H1 (cell line): ENCODE measurements at regions not wholly inside any gene's neighbourhood (a gene's known extent, or its start where the extent isn't known, plus 50 kb on each side); places are given as distances from the start of the nearest gene placed in this dataset.

ENCODE experiments used
- CTCF ChIA-PET: fragments of 300-600 bp; sonication (Branson Sonifier 250); formaldehyde crosslinking; loops from one replicate; lab custom pipeline; 2021; ENCODE audit not compliant: partially characterized antibody; lab: Charles Lee
- POLR2A ChIA-PET: fragments of 300-600 bp; sonication (Branson Sonifier 250); formaldehyde crosslinking; loops from one replicate; lab custom pipeline; 2021; ENCODE audit warnings: inconsistent platforms; ENCODE audit not compliant: partially characterized antibody; lab: Charles Lee
- DNase-seq, 2 experiments: peaks; one replicate each; pipeline versions ENCODE4 v3.0.0 to v3.0.0-alpha.2; 2010 to 2022; ENCODE audit warnings: low spot score in 2 of 2, low read depth in 1 of 2, mixed read lengths in 1 of 2
- FAIRE-seq: peaks from 2 replicates; lab custom pipeline; 2011; peaks lifted over from hg19 to GRCh38; lab: Jason Lieb, UNC
- H2AFZ ChIP-seq: 2 replicates; pipeline ENCODE4 v1.8.1; 2012; ENCODE audit warnings: low read length, inconsistent platforms
- H2AK5ac ChIP-seq: 2 replicates; pipeline ENCODE4 v1.6.1; 2013; ENCODE audit warnings: low read depth, low read length
- H2BK120ac ChIP-seq: replicated peaks from 2 replicates; pipeline ENCODE3; 2013; ENCODE audit warnings: low read depth, low read length, inconsistent platforms
- H2BK12ac ChIP-seq: 2 replicates; pipeline ENCODE4 v1.6.1; 2013; ENCODE audit warnings: low read depth, low read length
- H2BK15ac ChIP-seq: 2 replicates; pipeline ENCODE4 v1.6.1; 2013; ENCODE audit warnings: low read length
- H2BK20ac ChIP-seq: 2 replicates; pipeline ENCODE4 v1.6.1; 2013; ENCODE audit warnings: low read length
- H2BK5ac ChIP-seq: 2 replicates; pipeline ENCODE4 v1.6.1; 2013; ENCODE audit warnings: low read depth, low read length
- H3K14ac ChIP-seq: 2 replicates; pipeline ENCODE4 v1.6.1; 2013; ENCODE audit warnings: inconsistent platforms; ENCODE audit not compliant: insufficient read length
- H3K18ac ChIP-seq: 2 replicates; pipeline ENCODE4 v1.6.1; 2013; ENCODE audit warnings: low read length; ENCODE audit errors: extremely low read depth
- H3K23ac ChIP-seq: 2 replicates; pipeline ENCODE4 v1.6.1; 2013; ENCODE audit warnings: inconsistent platforms; ENCODE audit not compliant: insufficient read length
- H3K23me2 ChIP-seq: 2 replicates; pipeline ENCODE4 v1.6.1; 2013; ENCODE audit warnings: low read depth, low read length
- H3K27ac ChIP-seq: 2 replicates; pipeline ENCODE4 v1.6.1; 2011; ENCODE audit warnings: low read depth, low read length, inconsistent platforms
- H3K27me3 ChIP-seq, 4 experiments: replicated peaks in 1 of 4; 1 replicate in 1 of 4; 2 replicates in 3 of 4; pipeline versions ENCODE4 v1.6.1 to v1.8.1; 2011 to 2013; ENCODE audit warnings: low read length in 3 of 4, mild to moderate bottlenecking in 3 of 4, inconsistent platforms in 2 of 4, mixed read lengths in 2 of 4, moderate library complexity in 1 of 4; ENCODE audit not compliant: control insufficient read depth in 3 of 4, insufficient read depth in 3 of 4; ENCODE audit errors: extremely low read depth in 1 of 4
- H3K36me3 ChIP-seq, 4 experiments: 2 replicates each; pipeline versions ENCODE4 v1.6.1 to v1.8.1; 2011 to 2013; ENCODE audit warnings: mild to moderate bottlenecking in 4 of 4, low read length in 3 of 4, moderate library complexity in 2 of 4, control low read depth in 1 of 4, inconsistent platforms in 1 of 4; ENCODE audit not compliant: insufficient read depth in 4 of 4, control insufficient read depth in 2 of 4
- H3K4ac ChIP-seq: replicated peaks from 2 replicates; pipeline ENCODE3; 2013; ENCODE audit warnings: low read length, low read depth, mixed read lengths, inconsistent platforms; ENCODE audit not compliant: insufficient read length
- H3K4me1 ChIP-seq, 4 experiments: replicated peaks in 1 of 4; 1 replicate in 1 of 4; 2 replicates in 3 of 4; pipeline versions ENCODE4 v1.6.1 to v1.8.1; 2011 to 2013; ENCODE audit warnings: low read length in 3 of 4, inconsistent platforms in 2 of 4, mixed read lengths in 1 of 4; ENCODE audit not compliant: insufficient read depth in 4 of 4, control insufficient read depth in 3 of 4
- H3K4me2 ChIP-seq, 2 experiments: 2 replicates each; pipeline versions ENCODE4 v1.6.1 to v1.8.1; 2011 to 2013; ENCODE audit warnings: low read depth in 2 of 2, low read length in 2 of 2, control low read depth in 1 of 2, inconsistent platforms in 1 of 2, mild to moderate bottlenecking in 1 of 2; ENCODE audit not compliant: insufficient read depth in 1 of 2
- H3K4me3 ChIP-seq, 4 experiments: fragments of 200-600, 300-600 bp in 1 of 4; sonication (generic), shearing (Covaris generic), sonication (Bioruptor Twin) in 1 of 4; 2 replicates each; pipeline versions ENCODE4 v1.5.1 to v1.8.1; 2011 to 2016; ENCODE audit warnings: low read length in 4 of 4, low read depth in 3 of 4, control low read depth in 2 of 4, inconsistent platforms in 2 of 4, mild to moderate bottlenecking in 2 of 4, mixed read lengths in 1 of 4, moderate library complexity in 1 of 4; ENCODE audit not compliant: insufficient read depth in 2 of 4; ENCODE audit errors: extremely low read depth in 1 of 4
- H3K56ac ChIP-seq: replicated peaks from 2 replicates; pipeline ENCODE3; 2013; ENCODE audit warnings: low read depth, mild to moderate bottlenecking, mixed read lengths, low read length, inconsistent platforms; ENCODE audit not compliant: insufficient read length
- H3K79me1 ChIP-seq: 2 replicates; pipeline ENCODE4 v1.6.1; 2013; ENCODE audit warnings: low read depth, low read length, control low read depth
- H3K79me2 ChIP-seq, 2 experiments: 2 replicates each; pipeline versions ENCODE4 v1.6.1 to v1.8.1; 2012 to 2013; ENCODE audit warnings: low read length in 2 of 2, mild to moderate bottlenecking in 2 of 2, inconsistent platforms in 1 of 2; ENCODE audit not compliant: insufficient read depth in 2 of 2, control insufficient read depth in 1 of 2
- H3K9ac ChIP-seq, 4 experiments: replicated peaks in 1 of 4; 1 replicate in 1 of 4; 2 replicates in 3 of 4; pipeline versions ENCODE4 v1.6.1 to v1.8.1; 2011 to 2013; ENCODE audit warnings: low read depth in 3 of 4, low read length in 3 of 4, control low read depth in 2 of 4, mild to moderate bottlenecking in 2 of 4, moderate library complexity in 2 of 4, inconsistent platforms in 1 of 4; ENCODE audit errors: extremely low read depth in 1 of 4
- H3K9me3 ChIP-seq, 2 experiments: 2 replicates each; pipeline versions ENCODE4 v1.6.1 to v1.8.1; 2012 to 2013; ENCODE audit warnings: mild to moderate bottlenecking in 2 of 2, moderate library complexity in 2 of 2, control low read depth in 1 of 2, inconsistent platforms in 1 of 2, low read depth in 1 of 2, low read length in 1 of 2, mixed read lengths in 1 of 2; ENCODE audit not compliant: insufficient read depth in 2 of 2
- H4K20me1 ChIP-seq, 2 experiments: replicated peaks in 1 of 2; 2 replicates each; pipeline versions ENCODE3 to v1.8.1; 2011 to 2013; ENCODE audit warnings: inconsistent platforms in 2 of 2, low read length in 2 of 2, mild to moderate bottlenecking in 1 of 2; ENCODE audit not compliant: insufficient read depth in 2 of 2, control insufficient read depth in 1 of 2
- H4K5ac ChIP-seq: 2 replicates; pipeline ENCODE4 v1.6.1; 2013; ENCODE audit warnings: low read length, low read depth, mixed read lengths, inconsistent platforms; ENCODE audit not compliant: insufficient read length
- H4K8ac ChIP-seq: 2 replicates; pipeline ENCODE4 v1.8.0; 2013; ENCODE audit warnings: mild to moderate bottlenecking, moderate library complexity, low read length, inconsistent platforms; ENCODE audit not compliant: insufficient read depth; ENCODE audit errors: extremely low read depth
- H4K91ac ChIP-seq: replicated peaks from 2 replicates; pipeline ENCODE3; 2013; ENCODE audit warnings: low read length, mixed read lengths, inconsistent platforms; ENCODE audit not compliant: insufficient read length
- CBX8 ChIP-seq: fragments of 300-800, 300-1000 bp; sonication (generic); IDR thresholded peaks from 2 replicates; pipeline ENCODE4 v1.7.1; 2016; ENCODE audit warnings: low read depth, low read length, borderline replicate concordance
- JUN ChIP-seq: IDR thresholded peaks from 2 replicates; pipeline ENCODE4 v1.6.1; 2011; ENCODE audit warnings: low read depth, mild to moderate bottlenecking, improper control_type of control experiment, low read length
- TCF12 ChIP-seq: IDR thresholded peaks from 2 replicates; pipeline ENCODE4 v1.6.1; 2011; ENCODE audit warnings: low read depth, mild to moderate bottlenecking, low read length
- WGBS, 2 experiments: shearing (Covaris generic) in 1 of 2; methylation state at CpG; one replicate each; pipeline versions ENCODE4 v1.1.6 to v1.1.7; 2013 to 2015; ENCODE audit warnings: low lambda C conversion rate in 2 of 2, mixed read lengths in 2 of 2, inconsistent platforms in 1 of 2, low coverage in 1 of 2, missing lambda C conversion rate in 1 of 2; ENCODE audit not compliant: insufficient replicate concordance in 2 of 2, insufficient coverage in 1 of 2, insufficient read length in 1 of 2; ENCODE audit errors: extremely low coverage in 1 of 2, missing lambda C conversion rate in 1 of 2; 5-methylcytosine and 5-hydroxymethylcytosine counted together

DNA sequence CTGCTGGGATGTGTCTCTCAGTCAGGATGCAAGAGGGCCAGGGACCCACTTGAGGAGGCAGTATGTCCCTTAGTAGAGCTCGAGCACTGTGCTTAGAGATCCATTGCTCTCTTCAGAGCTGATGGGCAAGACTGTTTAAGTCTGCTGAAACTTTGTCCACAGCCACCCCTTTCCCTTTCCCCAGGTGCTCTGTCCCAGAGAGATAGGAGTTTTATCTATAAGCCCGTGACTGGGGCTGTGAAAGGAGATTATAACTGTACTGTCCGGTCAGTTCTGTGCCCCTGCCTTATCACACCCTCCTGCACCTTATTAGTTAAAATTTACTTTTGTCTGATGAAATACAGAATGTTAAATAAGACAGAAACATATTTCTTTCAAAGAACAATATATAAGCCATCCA lies 378.4 kb downstream of the PABPC4L start:
- no peak overlapping the region for H2BK15ac ChIP-seq
- no peak overlapping the region for H3K4me3 ChIP-seq
- no peak overlapping the region for H2BK12ac ChIP-seq
- H3K4me2 ChIP-seq: no peak overlapping the region
- H4K8ac ChIP-seq: no peak overlapping the region
- no peak overlapping the region for H2BK5ac ChIP-seq
- H3K23ac ChIP-seq: no peak overlapping the region
- H3K79me2 ChIP-seq: no peaks in the 10 kb centered on the region
- ChIA-PET POLR2A (no interaction called here), CTCF (no interaction called here)
- H3K4me1 ChIP-seq: no peaks in the 10 kb centered on the region
- FAIRE-seq: no peak
- no peak overlapping the region for H3K18ac ChIP-seq
- H3K14ac ChIP-seq: no peak overlapping the region
- no peak for DNase-seq
- WGBS, 2 experiments: 98% methylated on average over 3 of the region's 3 CpGs; no CpG with 5 or more reads in 1 of the 2 experiments
- H3K79me1 ChIP-seq: no peaks in the 10 kb centered on the region
- H2BK20ac ChIP-seq: no peak overlapping the region
- no peaks in the 10 kb centered on the region for H3K9me3 ChIP-seq
- no peaks in the 10 kb centered on the region for H4K20me1 ChIP-seq
- no peak overlapping the region for H4K5ac ChIP-seq
- H3K4ac ChIP-seq: no peak overlapping the region
- no peak overlapping the region for H4K91ac ChIP-seq
- no peaks in the 10 kb centered on the region for H3K36me3 ChIP-seq
- H3K27me3 ChIP-seq: no peaks in the 10 kb centered on the region
- TF ChIP-seq JUN (no peak), TCF12 (no peak), CBX8 (no peak)
- H2AFZ ChIP-seq: no peak overlapping the region
- no peak overlapping the region for H2AK5ac ChIP-seq
- H3K23me2 ChIP-seq: no peaks in the 10 kb centered on the region
- no peak overlapping the region for H2BK120ac ChIP-seq
- H3K27ac ChIP-seq: no peak overlapping the region
- H3K9ac ChIP-seq: no peak overlapping the region
- no peak overlapping the region for H3K56ac ChIP-seq
